NCI-H460 (cell line): ENCODE measurements at regions not wholly inside any gene's neighbourhood (a gene's known extent, or its start where the extent isn't known, plus 50 kb on each side); places are given as distances from the start of the nearest gene placed in this dataset.

Experiments used
- DNase-seq: peaks from one replicate; pipeline ENCODE4 v3.0.0-alpha.2; 2016; ENCODE audit warnings: low read depth; ENCODE audit errors: extremely low read depth

DNA sequence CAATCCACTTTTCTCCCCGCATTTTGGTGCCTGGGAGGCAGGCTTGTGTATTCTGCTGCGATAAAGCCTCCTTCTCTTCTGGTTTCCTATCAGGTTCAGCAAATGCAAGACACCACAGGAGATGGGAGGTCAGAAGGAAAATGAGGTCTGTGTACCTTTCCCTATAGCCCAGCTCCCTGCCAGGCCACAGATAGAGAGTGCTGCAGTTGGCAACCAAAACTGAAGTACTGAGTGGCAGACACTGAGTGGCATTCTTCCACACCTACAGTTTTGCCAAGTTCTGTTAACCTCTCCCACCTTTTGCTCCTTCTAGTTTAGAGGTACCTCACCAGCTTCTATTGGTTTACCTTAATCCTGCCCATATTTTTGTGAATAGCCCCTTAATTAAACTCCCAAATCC, 948.4 kb downstream of the SORCS1 start:
- DNase-seq: no peak

DNA sequence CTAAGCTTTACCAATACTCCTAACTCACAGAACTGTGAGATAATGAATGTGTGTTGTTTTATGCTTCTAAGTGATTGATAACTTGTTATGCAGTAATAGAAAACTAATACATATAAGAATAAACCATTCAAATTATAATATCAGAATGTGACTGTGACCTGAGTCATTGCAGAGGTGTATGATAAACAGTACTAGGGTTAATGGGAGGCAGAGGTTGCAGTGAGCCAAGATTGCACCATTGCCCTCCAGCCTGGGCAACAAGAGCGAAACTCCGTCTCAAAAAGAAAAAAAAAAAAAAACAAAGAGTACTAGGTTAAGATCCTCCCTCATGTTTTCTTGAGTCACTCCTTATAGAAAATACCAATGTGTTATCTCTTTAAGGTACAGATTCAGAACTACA, 950.3 kb downstream of the SORCS1 start:
- DNase-seq: no peak

DNA sequence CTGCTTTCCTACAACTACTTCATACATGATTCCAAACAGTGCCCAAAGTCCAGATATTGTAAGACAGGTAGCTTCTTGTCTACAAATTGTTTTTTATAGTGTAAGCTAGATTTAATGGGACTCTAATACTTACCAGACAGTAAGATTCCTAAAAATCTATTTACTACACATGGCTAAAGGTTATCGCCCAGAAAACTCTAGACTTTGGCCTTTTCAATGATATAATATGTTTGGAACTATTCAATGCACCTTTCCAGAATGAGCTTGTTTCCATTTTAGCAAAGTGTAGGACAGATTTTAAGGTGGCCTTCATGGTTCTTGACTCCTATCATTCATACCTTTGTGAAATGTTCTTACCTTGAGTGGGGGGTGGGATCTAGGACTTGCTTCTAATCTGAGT, 951.0 kb downstream of the SORCS1 start:
- no peak for DNase-seq

DNA sequence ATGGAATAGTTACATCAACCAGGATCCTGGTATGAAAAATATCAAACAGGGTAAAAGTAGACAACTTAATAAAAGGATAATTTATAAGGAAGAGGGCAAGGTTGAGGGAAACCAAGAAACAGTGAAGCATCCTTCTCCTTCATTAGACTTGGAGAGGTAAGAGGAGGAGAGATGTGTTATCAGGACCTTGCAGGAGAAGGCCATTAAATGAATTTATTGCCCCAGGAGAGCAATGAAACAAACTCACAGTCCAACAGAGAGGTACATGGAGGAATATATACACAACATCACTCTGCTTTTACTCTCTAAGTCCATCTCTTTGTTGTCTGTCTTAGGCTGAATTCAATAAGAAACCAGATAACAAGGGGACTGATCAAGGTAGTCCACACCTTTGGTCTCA, 966.2 kb downstream of the SORCS1 start:
- no peak for DNase-seq

DNA sequence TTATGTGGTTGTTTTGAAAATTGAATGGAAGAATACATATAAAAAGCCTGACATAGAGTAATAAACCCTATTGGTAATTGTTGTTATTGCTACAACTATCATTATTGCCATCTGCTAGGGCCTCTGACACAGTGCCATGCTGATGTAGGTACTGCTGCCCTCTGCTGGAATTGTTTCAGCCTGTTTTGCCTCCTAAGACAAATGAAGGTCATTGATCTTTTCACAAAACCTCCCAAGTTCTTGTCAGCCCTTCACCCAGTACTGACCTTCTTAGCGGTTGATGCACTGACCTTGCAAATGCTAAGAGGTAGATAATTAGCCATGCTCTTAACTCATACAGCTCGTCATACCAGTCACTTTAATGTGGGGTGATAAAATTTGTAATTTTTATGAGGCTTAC, 975.2 kb downstream of the SORCS1 start:
- peak; percentile 43 for DNase-seq

DNA sequence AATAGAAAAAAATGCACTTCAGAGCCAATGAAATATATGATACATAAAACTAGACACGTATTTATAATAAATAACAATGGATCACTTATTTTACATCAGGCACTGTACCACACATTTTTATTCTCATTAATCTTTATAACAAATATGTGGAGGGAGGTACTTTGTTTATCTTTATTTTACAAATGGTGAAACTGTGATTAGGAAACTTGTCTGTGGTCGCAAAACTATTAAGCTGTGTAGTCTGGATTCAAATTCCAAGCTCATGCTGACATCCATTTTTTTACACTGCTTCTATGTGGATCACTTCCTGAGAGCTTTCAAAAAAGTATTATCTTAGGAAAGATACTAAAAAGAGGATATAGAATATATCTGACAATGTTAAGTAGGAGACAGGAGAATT, 978.6 kb downstream of the SORCS1 start:
- DNase-seq: no peak

DNA sequence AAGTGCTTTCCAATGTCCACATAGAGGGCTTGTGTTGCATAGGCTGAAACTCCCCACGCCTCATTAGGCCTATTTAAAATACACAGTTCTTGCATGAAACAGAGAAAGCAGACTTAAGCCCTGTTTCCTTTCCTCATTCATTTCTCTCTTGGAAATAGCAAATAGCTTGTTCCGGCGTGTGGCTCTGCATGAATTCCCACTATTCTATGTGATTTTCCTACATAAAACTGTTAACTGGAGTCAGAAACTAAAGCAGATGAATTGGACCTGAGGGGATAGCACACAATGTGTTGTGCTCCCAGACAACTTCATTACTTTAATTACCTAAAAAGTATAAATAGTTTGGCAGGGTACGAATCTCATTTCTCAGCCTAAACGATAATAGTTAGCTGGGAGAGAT, 981.5 kb downstream of the SORCS1 start:
- DNase-seq: no peak

DNA sequence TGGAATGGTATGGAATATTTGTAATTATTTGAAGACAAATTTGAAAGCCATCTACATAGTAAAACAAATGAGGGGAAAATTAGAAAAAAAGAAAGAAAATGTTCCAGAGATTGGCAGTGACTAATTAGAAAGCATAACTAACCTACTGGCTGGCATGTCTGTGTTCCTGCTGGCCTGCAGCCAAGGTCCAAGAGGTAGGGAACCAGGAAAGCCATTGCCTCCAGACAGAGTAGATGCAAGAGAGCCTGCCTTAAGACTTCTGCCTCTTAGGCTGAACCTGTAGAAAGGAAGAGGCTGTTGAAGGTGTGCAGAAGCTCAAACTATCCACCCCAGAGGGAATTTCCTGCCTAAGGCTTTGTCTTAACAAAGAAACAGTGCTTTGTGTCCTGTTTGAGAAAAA, 982.0 kb downstream of the SORCS1 start:
- DNase-seq: no peak

DNA sequence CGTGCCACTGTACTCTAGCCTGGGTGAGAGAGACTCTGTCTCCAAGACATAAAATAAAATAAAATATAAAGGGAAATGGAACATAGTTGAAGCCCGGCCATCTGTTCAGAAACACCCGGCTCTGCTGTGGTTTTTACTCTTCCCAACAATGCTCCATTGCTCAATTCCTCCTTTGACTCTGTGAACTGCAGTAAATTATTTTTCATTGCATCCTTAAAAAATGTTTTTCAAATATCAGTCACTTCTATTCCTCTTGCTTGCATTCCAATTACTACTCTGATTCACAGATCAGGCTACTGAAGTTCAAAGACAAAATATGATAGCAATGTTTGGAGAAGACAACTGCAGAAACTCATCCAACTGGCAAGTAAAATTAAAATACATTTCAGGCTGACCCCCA, 983.0 kb downstream of the SORCS1 start:
- DNase-seq: no peak

DNA sequence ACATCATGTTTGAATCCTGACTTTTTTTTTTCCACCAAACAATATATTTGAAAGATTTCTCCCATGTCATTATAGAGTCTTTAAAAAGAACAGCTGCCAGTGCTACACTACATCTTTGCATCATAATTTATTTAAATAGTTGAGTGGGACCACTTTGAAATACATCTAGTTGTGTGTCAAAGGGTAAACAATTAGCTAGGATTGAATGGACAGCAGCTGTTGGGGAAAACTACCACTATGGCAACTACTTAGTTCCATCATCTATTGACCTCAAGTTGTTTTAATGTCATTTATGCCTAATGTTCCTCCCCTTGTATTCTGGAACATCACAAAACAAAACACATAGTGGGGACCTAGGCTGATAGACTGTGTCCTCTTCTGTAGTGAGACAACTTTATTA, 985.1 kb downstream of the SORCS1 start:
- no peak for DNase-seq

DNA sequence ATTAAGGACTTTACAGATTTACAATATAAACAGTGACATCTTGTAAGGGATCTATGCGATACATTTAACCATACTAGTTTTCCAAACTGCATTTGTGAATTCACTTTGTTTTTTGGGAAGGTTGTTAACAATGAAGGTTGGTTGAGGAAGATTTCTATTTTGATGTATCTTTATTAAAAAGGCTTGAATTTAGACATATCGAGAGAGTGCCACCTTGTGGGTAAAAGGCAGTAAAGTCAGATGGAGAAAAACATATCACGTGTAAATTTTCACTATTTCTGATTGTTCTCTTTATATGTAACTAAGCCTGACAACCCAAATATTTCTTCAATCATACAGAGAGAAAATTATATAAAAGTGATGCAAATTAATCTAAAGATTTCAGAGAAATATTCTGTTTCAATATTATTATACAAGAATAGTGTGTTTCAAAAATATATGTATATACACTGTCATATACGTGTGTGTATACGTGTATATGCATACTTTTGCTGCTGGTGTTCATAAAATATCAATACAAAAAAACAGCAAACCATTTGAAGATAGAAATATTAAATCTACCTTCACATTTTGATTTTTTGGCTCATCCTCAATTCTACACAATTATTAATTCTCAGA, 988.6 kb downstream of the SORCS1 start:
- DNase-seq: peak; percentile 36

DNA sequence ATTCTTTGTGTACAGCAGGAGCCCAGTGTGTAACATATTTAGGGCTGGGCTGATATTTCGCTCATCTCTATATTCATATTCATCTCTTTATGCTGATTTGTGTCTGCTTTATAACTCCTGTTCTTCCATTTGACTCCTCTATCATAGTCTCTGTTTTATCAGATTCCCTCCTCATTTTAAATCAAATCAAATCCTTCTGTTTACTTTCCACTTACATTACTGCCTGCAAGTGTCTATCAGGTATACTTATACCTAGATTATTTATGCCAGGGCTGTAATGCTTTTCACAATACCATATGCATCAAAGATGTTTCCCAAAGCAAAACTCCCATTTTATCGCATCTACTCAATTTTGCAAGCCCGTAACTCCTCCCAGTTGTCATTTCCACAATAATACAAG, 990.7 kb downstream of the SORCS1 start:
- no peak for DNase-seq

DNA sequence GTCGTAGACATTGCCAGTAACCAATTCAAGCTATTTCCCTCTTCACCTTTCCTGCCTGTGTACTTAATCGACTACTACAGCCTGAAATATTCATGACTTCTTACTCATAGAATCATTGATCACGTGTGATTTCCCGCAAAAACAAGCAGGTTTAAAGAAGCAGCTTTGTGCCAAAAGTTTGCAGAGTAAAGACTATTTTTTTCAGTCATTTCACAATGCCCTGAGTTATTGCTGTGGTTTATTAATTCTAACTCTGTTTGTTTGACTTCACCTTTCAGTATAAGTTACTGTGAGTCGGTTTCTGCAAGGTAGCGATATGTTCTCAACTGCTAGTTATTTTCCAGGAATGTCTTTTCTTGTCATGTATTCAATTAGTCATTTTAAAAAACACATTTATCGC, 995.3 kb downstream of the SORCS1 start:
- DNase-seq: no peak

DNA sequence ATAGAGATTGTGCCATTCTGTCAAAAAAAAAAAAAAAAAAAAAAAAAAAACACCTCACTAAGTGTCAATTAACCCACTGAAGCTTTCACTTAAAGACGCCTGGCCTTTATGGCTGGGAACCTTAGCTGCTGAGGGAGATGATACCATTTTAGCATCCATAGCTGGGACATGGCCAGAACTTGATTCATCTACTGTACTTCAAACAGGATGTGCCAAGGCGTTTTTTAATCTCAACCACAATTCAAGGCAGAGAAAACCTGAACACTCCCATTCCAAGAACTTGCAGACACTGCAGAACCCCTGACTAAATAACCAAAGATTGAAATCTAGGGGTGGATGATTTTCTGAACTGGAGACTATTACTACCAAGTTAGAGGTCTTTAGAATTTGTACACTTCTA, 996.6 kb downstream of the SORCS1 start:
- DNase-seq: no peak

DNA sequence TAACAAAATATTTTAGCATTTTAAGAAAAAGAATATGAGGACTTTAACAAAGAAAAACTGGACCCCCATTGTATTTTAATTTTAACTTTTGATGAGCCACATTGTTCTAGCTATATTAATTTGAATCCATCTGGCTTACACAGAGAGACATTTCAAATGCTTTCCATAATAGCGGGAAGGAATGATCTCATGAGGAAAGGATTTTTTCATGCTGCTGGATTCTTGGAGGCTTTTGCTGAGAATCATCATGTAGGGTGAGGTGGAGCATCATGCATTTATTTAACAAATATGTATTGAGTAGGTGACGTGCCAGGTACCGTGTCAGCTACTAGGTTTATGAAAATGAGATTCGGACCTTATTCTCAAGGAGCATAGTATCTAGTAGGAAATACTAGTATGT, 1006.3 kb downstream of the SORCS1 start:
- DNase-seq: no peak

DNA sequence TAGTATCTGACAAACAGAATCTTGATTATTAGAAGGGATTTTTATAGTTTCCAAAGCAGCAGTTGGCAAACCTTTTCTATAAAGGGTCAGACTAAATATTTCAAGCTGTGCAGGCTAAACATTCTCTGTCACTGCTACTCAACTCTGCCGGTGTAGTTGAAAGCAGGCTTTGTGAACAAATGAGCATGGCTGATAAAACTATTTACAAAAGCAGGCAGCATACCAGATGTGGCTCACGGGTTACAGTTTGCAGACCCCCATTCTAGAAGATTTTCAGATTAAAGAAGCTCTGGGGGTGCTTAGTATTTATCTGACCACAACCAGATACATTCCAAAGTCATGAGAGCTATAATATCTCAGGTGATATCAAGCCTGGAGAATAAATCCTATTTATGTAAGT, 1017.5 kb downstream of the SORCS1 start:
- no peak for DNase-seq

DNA sequence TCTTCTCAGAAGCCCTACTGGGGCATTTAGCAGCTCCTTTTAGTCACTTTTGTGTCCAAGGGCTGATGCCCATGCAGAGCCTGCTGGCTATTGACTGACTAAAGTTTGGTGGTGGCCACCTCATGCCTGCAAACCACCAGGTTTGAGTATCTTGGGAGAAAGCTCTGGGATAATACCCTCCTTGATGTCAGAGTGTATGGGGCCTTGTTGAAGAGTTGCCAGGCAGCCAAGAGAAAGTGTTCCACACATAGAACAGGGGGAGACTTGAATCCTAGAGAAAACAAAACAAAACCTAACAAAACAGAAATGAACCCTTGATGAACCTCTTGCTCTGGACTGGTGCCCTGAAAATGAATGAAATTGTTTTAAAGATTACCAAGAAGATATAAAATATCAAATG, 1024.6 kb downstream of the SORCS1 start:
- no peak for DNase-seq

DNA sequence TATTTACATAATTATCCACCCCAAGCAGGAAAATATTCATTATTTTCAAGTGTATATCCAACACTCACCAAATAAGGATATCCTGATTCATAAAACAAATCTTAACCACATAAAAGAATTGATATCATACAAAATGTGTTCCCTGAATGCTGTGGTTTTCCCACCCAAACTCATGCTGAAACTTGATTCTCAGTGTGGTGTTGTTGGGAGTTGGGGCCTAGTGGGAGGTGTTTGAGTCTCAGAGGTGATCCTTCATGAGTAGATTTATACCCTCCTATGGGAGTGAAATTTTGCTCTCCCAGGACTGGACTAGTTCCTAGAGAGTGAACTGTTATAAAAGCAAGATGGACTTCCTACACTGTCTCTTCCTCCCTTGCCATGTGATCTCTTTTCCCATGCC, 1028.3 kb downstream of the SORCS1 start:
- no peak for DNase-seq

DNA sequence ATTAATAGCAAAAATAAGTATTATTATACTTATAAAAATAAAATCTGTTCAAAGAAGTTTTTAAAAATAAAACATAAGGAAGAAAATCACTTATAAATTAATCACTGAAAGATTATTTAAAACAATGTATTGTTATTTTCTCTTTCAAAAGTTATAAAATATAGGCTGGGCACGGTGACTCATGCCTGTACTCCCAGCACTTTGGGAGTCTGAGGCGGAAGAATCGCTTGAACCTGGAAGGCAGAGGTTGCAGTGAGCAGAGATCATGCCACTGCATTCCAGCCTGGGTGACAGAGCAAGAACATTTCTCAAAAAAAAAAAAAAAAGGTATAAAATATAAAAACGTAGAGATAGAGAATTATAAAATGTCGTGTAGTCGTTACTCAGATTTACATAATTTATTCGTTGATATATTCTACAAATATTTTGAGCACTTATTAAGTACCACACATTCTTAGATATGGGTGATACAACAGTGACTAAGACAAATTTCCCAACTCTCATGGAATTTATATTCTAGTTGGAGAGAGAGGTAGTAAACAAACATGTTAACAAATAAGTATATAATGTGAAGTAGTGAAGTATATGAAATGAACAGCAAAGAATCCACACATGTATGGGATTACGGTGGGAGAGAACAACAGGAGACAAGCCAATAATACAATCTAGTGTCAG, 1030.0 kb downstream of the SORCS1 start:
- no peak for DNase-seq

DNA sequence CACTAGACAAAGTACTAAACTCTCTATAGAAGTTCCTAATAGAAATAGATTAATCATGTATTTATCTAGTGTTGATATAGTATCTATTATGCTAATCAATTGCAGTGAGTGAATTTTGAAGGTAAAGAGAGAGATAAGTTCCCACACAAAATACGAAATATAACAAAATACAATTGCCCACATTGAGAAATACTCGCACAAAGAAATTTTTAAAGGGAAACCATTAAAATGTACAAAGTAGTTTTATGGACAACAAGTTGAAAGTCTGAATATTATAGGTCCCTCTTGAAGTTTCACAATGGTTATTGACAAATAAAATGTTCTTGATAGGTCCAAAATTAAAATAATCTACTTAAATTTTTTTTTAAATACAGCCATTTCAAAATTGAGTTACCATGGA, 1031.1 kb downstream of the SORCS1 start:
- DNase-seq: no peak

DNA sequence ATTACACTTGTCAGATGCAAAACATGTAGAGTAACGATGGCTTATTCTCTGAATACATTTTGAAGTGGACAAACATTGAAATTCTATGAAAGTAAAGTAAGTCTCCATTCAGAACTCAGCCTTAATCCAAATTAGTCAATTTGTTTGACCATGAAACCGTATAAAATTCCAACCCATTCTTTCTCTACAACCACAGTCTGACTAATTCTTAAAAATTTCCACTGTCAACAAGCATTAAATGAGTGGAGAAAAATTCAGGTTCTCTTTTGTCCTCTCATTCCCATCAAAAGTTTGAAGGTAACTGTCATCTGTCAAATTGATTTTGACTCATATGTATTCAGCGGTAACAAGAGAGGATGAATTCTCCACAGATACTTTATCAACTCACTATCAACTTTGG, 1031.5 kb downstream of the SORCS1 start:
- no peak for DNase-seq

DNA sequence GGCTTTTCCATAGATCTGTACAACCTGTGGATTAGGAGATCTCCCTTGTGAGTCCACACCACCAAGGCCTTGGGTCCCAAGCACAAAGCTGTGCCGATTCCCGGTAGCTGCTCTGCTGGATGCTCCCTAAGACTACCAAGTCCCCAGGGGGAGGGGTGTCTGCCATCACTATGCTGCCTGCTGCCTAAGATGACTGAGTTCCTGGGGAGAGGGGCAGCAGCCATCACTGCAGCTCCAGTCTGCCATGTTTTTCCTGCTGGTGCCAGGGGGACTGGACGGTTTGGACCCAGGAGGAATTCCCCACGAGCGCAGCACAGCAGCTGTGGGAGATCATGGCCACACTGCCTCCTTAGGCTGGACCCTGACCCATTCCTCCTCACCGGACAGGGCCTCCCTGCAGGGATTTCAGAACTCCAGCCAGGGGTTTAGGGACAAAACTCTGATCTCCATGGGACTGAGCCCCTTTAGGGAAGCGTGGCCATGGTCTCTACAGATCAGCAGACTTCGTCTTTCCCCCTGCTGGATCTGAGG, 1049.8 kb downstream of the SORCS1 start:
- DNase-seq: no peak

DNA sequence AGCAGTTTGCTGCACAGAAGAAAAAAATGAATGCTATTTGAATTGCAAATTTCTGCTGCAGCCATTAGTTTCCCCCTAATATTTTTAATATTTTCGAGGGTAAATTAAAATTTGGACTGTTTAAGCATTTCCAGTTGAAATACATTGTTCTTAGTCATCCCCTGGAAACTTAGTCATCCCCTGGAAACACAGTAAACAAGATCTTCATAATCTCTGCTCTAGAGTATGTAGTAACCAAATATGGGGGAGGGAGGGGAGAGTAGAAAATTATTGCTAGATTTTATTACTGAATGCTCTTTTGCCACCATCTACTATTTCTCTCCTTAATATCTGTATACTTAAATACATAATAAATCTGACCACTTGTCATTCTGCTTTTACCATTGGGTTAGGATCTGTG, 1053.3 kb downstream of the SORCS1 start:
- no peak for DNase-seq
